Erythroblast (primary cell): ENCODE measurements at regions not wholly inside any gene's neighbourhood (a gene's known extent, or its start where the extent isn't known, plus 50 kb on each side); places are given as distances from the start of the nearest gene placed in this dataset.

Experiments
- DNase-seq, 2 experiments: peaks; one replicate each; lab custom pipeline; 2025; lab: John Stamatoyannopoulos, UW
- GATA1 ChIP-seq: IDR thresholded peaks from 2 replicates; pipeline ENCODE4 v1.6.1; 2011; ENCODE audit warnings: low read depth, mild to moderate bottlenecking, control low read depth, low read length, moderate library complexity
- POLR2A ChIP-seq: IDR thresholded peaks from 2 replicates; pipeline ENCODE4 v1.6.1; 2011; ENCODE audit warnings: mild to moderate bottlenecking, low read length

- no peak for DNase-seq
- no peak for TF ChIP-seq GATA1
- TF ChIP-seq POLR2A: no peak
These were observed 1297.3 kb downstream of the C4orf33 start for GRCh38 chr4:130393231-130393630.

- DNase-seq: no peak
- TF ChIP-seq GATA1: no peak
- TF ChIP-seq POLR2A: no peak
These were observed 1297.7 kb downstream of the C4orf33 start for GRCh38 chr4:130393642-130394041.

DNA sequence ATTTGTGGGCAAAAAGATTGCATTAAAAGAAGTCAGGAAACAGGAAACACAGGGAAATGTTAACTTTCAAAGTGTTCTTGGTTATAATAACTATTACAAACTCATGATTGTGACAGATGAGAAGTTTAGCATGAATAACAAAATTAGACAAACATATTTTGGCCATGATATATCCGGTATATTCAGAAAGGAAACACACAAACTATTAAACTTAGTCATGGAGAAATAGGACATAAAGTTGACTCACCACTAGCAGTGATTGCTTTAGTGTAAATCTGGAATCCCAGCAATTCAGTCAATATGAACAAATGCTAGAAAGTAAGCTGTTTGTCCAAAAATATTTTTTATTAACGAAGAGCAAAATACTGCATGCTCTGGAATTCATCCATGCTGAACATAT is 1299.9 kb downstream of the C4orf33 start:
- DNase-seq: no peak
- TF ChIP-seq POLR2A: no peak
- TF ChIP-seq GATA1: no peak

GRCh38 chr4:130403221-130403620 is 1307.3 kb downstream of the C4orf33 start:
- TF ChIP-seq GATA1: no peak
- no peak for TF ChIP-seq POLR2A

DNA sequence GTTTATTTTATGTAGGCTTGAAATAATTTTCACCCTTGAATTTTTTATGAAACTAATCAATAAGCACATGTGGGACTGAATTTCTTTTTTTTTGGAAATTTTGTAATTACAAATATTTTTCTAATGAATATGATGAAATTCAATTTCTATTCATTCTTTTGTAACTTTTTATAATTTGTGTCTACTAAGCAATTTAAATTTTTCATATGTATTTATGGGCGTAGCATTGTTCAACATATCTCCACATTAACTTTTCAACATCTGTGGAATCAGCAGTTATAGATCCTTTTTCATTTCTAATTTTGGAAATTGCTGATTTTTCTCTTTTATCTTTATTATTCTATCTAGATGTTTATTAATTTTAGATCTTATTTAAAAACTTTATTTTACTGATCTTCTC is 1320.3 kb downstream of the C4orf33 start:
- no peak for DNase-seq
- TF ChIP-seq GATA1 (no peak), POLR2A (no peak)

More at GRCh38 chr4:130403221-130403620, 1307.3 kb downstream of the C4orf33 start:
- DNase-seq: no peak

DNA sequence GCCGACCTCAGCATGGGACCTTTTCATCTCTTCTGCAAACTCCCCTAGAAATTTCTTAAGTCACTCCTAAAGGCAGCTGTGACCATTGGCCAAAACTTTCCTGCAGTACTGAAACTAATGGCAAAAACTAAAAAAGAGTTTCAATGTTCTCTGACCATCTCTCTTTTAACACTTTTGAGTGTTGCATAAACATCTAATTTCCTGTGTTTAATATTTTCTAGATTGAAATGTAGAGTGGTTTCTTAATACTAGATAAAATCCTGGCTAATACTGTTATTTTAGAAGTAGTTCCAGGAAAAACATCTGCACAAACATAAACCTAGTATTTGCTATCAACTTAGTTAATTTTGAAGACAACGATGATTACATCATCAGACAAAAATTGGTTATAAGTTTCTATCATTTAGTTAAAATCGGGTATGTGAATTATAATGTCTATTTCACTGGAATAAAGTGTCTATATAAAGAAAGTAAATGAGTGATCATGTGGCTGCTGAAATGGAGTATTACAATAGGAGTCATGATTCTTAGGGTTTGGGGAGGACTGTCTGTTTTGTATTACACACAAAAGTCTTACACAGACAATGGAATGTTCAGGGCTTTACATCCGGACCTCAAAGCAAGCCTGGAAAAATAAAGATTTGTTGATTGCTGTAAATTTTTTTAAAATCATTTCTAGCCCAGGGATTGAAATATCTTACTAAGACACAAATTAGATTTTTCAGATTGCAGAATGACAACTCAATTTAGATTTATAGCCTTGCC is 1323.4 kb downstream of the C4orf33 start:
- no peak for DNase-seq
- no peak for TF ChIP-seq POLR2A
- no peak for TF ChIP-seq GATA1

DNA sequence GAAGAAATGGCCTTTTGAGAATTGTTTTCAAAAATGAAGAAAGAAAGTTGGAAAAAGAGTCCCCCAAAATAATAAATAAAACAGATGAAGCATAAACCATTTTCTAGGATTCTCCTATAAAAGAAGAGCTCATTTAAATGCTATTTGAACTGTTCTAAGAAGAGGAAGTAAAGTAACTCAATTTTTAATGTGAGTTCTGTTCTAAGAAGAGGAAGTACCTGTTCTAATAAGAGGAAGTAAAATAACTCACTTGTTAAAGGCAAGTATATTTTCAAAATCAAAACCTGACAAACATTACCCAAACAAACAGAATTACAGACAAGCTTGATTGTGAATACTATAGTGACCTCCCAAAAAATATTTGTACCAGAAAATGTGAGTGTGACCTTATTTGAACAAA is 1326.3 kb downstream of the C4orf33 start:
- DNase-seq: no peak
- TF ChIP-seq POLR2A: no peak
- TF ChIP-seq GATA1: no peak

DNA sequence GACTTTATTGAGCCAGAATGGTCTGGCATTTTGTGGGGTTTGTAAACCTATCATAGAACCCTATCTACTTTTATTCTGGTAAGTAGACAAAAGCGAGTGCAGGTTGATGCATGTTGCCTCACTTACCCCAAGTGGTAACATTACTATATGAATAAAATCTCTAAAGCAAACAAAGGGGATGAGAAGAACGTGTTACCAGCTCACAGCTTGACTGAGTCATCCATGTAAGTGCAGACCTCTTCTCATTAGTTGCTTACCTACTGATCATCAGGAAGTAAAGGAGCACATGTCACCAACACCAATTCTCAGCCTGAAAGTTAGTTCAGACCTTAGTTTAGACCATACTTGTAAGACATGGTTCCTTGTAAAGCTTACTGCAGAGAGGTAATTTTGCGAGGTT is 1328.3 kb downstream of the C4orf33 start:
- no peak for DNase-seq
- TF ChIP-seq POLR2A (no peak), GATA1 (no peak)

GRCh38 chr4:130432289-130432688 is 1336.3 kb downstream of the C4orf33 start:
- TF ChIP-seq POLR2A (no peak), GATA1 (no peak)
- DNase-seq: no peak

GRCh38 chr4:130449741-130450140 is 1353.8 kb downstream of the C4orf33 start:
- TF ChIP-seq POLR2A (no peak), GATA1 (no peak)
- no peak for DNase-seq

GRCh38 chr4:130468340-130468739 is 1372.4 kb downstream of the C4orf33 start:
- DNase-seq: no peak
- TF ChIP-seq POLR2A (no peak), GATA1 (no peak)

GRCh38 chr4:130478406-130478805 is 1382.5 kb downstream of the C4orf33 start:
- no peak for TF ChIP-seq GATA1
- TF ChIP-seq POLR2A: no peak
- DNase-seq: no peak

DNA sequence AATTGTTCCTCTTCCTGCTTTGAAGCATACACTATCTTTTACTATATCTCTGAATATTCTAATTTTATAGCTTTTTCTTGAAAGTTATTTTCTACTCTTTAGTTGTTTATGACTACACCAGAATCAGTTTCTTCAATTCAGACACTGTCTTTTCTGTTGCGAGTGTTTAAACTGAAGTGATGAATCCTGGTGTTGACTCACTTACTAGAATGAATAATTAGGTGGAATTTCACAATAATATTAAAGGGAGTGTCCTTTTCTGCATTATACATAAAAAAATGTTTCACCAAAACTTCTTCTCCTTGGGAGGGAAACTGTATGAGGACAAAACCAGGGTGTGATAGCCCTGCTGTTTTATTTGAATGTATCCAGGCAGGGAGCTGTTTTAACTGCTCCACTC is 1383.1 kb downstream of the C4orf33 start:
- no peak for TF ChIP-seq GATA1
- no peak for TF ChIP-seq POLR2A
- no peak for DNase-seq

DNA sequence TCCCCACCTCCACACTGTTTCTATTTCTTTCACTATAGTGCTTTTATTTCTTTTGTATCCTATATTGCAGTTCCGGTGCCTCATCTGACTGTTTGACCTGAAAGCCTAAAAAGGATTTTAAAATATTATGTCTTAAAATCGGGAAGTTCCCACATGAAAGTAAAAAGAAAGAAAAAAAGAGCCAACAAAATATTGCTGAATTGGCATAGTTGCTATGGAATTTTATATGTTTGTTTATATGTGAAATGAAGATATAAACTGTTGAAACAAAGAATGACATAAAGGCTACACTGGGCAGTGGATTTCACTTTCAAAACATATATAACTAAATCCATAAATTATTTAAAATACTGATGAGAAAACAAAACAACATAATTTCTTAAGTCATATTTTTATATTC is 1383.7 kb downstream of the C4orf33 start:
- TF ChIP-seq POLR2A: no peak
- TF ChIP-seq GATA1: no peak
- DNase-seq: no peak

GRCh38 chr4:130484826-130485225 is 1388.9 kb downstream of the C4orf33 start:
- DNase-seq: no peak
- TF ChIP-seq GATA1 (no peak), POLR2A (no peak)
